LNCAP (cell line): ENCODE measurements at regions not wholly inside any gene's neighbourhood (a gene's known extent, or its start where the extent isn't known, plus 50 kb on each side); places are given as distances from the start of the nearest gene placed in this dataset.

Experiments
- TF ChIP-seq, protein P1 (sequence below): fragments of 450-650 bp; IDR thresholded peaks from 2 replicates; pipeline ENCODE4 v1.5.1; 2017; ENCODE audit warnings: mild to moderate bottlenecking

GRCh38 chr16:79842197-79842596, 241.7 kb upstream of the MAF start:
- TF ChIP-seq, protein P1, sequence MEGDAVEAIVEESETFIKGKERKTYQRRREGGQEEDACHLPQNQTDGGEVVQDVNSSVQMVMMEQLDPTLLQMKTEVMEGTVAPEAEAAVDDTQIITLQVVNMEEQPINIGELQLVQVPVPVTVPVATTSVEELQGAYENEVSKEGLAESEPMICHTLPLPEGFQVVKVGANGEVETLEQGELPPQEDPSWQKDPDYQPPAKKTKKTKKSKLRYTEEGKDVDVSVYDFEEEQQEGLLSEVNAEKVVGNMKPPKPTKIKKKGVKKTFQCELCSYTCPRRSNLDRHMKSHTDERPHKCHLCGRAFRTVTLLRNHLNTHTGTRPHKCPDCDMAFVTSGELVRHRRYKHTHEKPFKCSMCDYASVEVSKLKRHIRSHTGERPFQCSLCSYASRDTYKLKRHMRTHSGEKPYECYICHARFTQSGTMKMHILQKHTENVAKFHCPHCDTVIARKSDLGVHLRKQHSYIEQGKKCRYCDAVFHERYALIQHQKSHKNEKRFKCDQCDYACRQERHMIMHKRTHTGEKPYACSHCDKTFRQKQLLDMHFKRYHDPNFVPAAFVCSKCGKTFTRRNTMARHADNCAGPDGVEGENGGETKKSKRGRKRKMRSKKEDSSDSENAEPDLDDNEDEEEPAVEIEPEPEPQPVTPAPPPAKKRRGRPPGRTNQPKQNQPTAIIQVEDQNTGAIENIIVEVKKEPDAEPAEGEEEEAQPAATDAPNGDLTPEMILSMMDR, result no peak

DNA sequence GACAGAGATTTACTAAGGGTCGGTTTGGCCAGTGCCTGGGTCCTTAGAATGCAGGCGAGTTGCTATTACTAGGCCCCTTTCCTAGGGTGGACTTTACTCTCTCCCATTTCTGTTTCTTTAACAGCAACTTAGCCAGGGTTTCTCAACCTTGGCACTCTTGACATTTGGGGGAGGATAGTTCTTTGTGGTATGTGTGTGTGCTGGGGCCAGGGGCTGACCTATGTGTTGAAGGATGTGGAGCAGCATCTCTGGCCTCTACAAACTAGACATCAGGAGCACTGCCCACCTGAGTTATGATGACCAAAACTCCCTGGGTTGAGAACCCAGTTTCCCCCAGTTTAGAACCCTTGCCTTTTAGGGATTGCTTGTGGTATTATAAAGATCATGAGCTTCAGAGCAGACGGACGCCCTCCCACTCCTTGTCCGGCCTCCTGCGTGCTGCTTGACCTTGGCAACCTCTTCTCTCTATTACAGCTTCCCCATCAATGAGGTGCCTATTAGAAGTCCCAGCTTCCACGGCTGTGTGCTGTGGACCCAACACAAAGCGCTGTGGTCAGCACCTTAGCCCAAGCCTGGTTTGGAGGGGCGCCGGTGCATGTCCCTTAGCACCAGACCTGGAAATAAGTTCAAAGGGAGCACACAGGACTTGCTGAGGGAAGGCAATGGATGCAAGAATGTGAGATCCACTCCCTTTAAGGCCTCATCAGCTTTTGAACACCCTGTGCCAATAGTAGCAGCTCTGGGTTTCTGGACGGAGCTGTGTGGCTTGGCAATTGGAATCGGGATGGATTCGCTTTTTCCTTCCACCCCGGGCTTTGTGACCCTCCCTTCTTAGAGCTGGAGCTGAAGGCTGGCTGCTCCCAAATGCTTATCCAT, 239.2 kb upstream of the MAF start:
- TF ChIP-seq, protein P1, result no peak

- TF ChIP-seq, protein P1, result no peak
Observed at GRCh38 chr16:79838496-79839259, 238.1 kb upstream of the MAF start.

DNA sequence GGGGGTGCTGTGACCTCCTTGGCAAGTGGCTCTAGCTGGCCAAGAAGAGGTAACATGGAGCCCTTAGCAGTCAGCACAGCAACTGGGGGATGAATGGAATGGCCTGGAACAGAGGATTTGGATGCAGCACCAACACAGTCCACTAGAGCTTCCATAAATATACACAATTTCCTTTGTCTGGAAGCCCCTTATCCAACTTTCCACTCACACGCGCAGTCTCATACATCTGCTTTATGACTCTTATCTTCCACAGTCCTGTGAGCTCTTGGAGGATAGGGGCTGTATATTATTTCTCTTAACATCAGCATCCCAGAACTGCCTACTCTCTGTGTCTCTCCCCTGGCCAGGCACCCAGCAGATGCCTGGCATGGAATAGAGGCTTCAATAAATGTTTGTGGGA, 235.6 kb upstream of the MAF start:
- TF ChIP-seq, protein P1, result no peak

GRCh38 chr16:79835194-79835593, 234.7 kb upstream of the MAF start:
- TF ChIP-seq, protein P1, result no peak

GRCh38 chr16:79834720-79835119, 234.2 kb upstream of the MAF start:
- TF ChIP-seq, protein P1, result no peak

DNA sequence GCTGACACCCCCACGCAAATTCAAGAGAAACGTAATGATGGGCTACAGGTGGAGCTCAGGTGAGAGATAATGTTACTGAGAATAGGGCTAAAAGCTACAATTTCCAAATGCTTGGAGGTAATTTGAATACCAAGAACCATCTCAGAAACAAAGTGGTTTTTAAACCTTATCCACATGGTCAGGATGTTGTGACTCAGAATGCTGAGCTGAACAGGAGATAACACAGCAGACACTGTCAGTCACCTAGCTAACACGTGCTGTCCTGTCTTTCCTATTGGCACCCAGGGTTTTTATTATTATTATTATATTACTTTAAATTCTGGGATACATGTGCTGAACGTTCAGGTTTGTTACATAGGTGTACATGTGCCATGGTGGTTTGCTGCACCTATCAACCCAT, 233.0 kb upstream of the MAF start:
- TF ChIP-seq, protein P1, result no peak
